Vagina (tissue), 2 donors: ENCODE measurements at regions not wholly inside any gene's neighbourhood (a gene's known extent, or its start where the extent isn't known, plus 50 kb on each side); places are given as distances from the start of the nearest gene placed in this dataset.

Experiments used
- DNase-seq, 2 donors: peaks; one replicate each; pipeline ENCODE4 v3.0.0-alpha.2; 2017; ENCODE audit errors: extremely low spot score in 2 of 2
- H3K27ac ChIP-seq: fragments of 200-600 bp; sonication (generic); one replicate; pipeline ENCODE4 v1.5.1; 2019
- H3K27me3 ChIP-seq: fragments of 200-600 bp; sonication (generic); one replicate; pipeline ENCODE4 v1.5.1; 2019
- H3K36me3 ChIP-seq, 2 donors: fragments of 200-600 bp; sonication (generic); one replicate each; pipeline ENCODE4 v1.5.1; 2017 to 2019
- H3K4me1 ChIP-seq: fragments of 200-600 bp; sonication (generic); one replicate; pipeline ENCODE4 v1.5.1; 2019
- H3K4me3 ChIP-seq, 2 donors: fragments of 200-600 bp; sonication (generic); 1 replicate in 1 of 2; 2 replicates in 1 of 2; pipeline ENCODE4 v1.5.1; 2016 to 2019
- H3K9me3 ChIP-seq: fragments of 200-600 bp; sonication (generic); one replicate; pipeline ENCODE4 v1.5.1; 2019
- POLR2A ChIP-seq, 2 donors: fragments of 450-650 bp; IDR thresholded peaks; one replicate each; pipeline ENCODE4 v1.6.1; 2017; ENCODE audit warnings: antibody characterized with exemption in 2 of 2, mild to moderate bottlenecking in 2 of 2, moderate library complexity in 2 of 2
- POLR2AphosphoS5 ChIP-seq, 2 donors: sonication (generic); formaldehyde crosslinking; IDR thresholded peaks; one replicate each; pipeline ENCODE4 v1.9.0; 2017; ENCODE audit warnings: antibody characterized with exemption in 2 of 2, mild to moderate bottlenecking in 2 of 2, low read depth in 1 of 2; ENCODE audit not compliant: insufficient read depth in 1 of 2
- intact Hi-C: fragments of 100-400 bp; cut with DNase I; formaldehyde crosslinking; loops from one replicate; pipeline ENCODE4 v1.15.1; 2023
- TF ChIP-seq, protein P1 (sequence below), 3 experiments: fragments of 450-650 bp in 2 of 3; fragments of 200-600 bp in 1 of 3; sonication (generic) in 1 of 3; IDR thresholded peaks; one replicate each; pipeline ENCODE4 v1.5.1; 2017 to 2019; ENCODE audit warnings: antibody characterized with exemption in 3 of 3, mild to moderate bottlenecking in 2 of 3, moderate library complexity in 2 of 3

DNA sequence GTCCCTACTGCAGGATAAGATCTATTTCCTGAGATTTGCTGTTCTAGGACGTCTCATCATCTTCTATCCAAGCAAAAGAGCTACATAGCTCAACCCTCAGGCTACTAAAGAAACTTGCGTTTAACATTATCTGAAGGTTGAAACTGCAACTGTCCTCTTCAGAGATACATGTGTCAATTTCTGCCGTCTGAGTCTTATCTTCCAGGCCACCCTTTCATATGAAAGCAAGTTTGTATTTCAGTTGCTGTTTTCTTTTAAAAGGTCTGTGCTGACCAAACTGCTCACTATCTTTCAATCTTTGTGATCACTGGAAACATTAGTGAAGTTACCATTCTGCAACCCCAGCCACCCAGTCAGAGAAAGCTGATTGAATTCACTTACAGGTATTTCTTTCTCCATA lies 108.6 kb upstream of the RAB3GAP2 start:
- intact Hi-C loops = no loop called here
- TF ChIP-seq POLR2AphosphoS5 (IDR thresholded peaks at IDR 0.05; ENCODE audit: insufficient read depth in 1 of 2, low read depth in 1 of 2) (no peak), POLR2A (IDR thresholded peaks at IDR 0.05) (no peak)

DNA sequence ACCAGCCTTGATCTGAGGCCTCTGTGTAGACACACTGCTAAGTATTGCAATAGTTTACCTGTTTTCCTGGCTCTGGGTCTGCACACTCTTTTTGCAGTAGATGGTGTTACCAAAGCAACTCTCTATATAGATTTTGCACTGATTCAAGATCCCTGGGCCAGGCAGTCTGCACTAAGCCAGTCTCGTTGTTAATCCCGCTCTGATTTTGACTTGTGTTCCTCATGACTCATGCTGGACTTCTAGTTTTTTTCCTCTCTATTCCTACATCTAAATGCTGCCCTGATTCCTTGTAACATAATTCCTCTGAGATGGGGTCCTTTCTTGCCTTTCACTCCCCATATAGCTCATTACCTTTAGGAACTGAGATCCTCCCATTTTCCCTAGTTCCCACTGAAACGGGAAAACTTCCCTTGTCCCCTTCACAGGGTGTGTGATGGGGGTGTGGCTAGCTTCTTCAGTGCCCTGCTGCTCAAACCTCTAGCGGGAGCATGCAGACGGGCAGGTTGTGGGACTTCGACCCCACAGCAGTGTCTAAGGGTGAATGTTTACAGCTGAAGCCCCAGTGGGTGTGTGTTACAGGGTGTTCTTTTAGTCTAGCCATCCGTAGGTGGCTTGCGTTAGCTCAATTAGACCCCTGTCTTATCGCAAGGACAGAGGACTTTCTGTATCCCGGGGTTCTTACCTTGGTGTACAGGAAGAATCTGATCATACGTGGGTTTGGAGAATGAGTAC lies 106.5 kb upstream of the RAB3GAP2 start:
- H3K36me3 ChIP-seq = no peaks in the 10 kb centered on the region
- H3K9me3 ChIP-seq = no peaks in the 10 kb centered on the region
- no peak for DNase-seq
- H3K27ac ChIP-seq = no peak overlapping the region
- intact Hi-C loops = no loop called here
- no peaks in the 10 kb centered on the region for H3K4me1 ChIP-seq
- H3K4me3 ChIP-seq = no peak overlapping the region
- H3K27me3 ChIP-seq = no peaks in the 10 kb centered on the region
- TF ChIP-seq POLR2AphosphoS5 (IDR thresholded peaks at IDR 0.05; ENCODE audit: insufficient read depth in 1 of 2, low read depth in 1 of 2) (no peak), POLR2A (IDR thresholded peaks at IDR 0.05) (no peak)
- TF ChIP-seq, protein P1, sequence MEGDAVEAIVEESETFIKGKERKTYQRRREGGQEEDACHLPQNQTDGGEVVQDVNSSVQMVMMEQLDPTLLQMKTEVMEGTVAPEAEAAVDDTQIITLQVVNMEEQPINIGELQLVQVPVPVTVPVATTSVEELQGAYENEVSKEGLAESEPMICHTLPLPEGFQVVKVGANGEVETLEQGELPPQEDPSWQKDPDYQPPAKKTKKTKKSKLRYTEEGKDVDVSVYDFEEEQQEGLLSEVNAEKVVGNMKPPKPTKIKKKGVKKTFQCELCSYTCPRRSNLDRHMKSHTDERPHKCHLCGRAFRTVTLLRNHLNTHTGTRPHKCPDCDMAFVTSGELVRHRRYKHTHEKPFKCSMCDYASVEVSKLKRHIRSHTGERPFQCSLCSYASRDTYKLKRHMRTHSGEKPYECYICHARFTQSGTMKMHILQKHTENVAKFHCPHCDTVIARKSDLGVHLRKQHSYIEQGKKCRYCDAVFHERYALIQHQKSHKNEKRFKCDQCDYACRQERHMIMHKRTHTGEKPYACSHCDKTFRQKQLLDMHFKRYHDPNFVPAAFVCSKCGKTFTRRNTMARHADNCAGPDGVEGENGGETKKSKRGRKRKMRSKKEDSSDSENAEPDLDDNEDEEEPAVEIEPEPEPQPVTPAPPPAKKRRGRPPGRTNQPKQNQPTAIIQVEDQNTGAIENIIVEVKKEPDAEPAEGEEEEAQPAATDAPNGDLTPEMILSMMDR (IDR thresholded peaks at IDR 0.05) = no peak

More for the DNA sequence above, 108.6 kb upstream of the RAB3GAP2 start:
- no peak for DNase-seq
- H3K27ac ChIP-seq = no peak overlapping the region
- H3K9me3 ChIP-seq = no peaks in the 10 kb centered on the region
- no peak overlapping the region for H3K4me3 ChIP-seq
- H3K36me3 ChIP-seq = no peaks in the 10 kb centered on the region
- H3K4me1 ChIP-seq = no peaks in the 10 kb centered on the region
- H3K27me3 ChIP-seq = no peaks in the 10 kb centered on the region

DNA sequence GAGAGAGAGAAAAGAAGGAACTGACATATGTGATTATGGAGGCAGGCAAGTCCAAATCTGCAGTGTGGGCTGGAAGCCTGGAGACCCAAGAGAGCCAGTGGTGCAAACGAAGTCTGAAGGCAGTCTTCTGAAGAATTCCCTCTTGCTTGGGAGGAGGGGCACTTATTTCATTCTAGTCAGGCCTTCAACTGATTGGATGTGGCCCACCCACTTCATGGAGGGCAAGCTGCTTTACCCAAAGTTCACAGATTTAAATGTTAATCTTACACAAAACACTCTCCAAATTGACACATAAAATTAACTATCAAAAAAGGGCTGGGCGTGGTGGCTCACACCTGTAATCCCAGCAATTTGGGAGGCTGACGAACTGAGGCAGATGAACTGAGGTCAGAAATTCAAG lies 103.5 kb upstream of the RAB3GAP2 start:
- no peaks in the 10 kb centered on the region for H3K36me3 ChIP-seq
- H3K27me3 ChIP-seq = no peaks in the 10 kb centered on the region
- no peak for TF ChIP-seq POLR2AphosphoS5 (IDR thresholded peaks at IDR 0.05; ENCODE audit: insufficient read depth in 1 of 2, low read depth in 1 of 2)
- H3K27ac ChIP-seq = no peak overlapping the region
- no peaks in the 10 kb centered on the region for H3K9me3 ChIP-seq
- intact Hi-C loops = no loop called here
- no peak for DNase-seq
- H3K4me3 ChIP-seq = no peak overlapping the region
- H3K4me1 ChIP-seq = peaks cover 3% of the 10 kb centered on the region

DNA sequence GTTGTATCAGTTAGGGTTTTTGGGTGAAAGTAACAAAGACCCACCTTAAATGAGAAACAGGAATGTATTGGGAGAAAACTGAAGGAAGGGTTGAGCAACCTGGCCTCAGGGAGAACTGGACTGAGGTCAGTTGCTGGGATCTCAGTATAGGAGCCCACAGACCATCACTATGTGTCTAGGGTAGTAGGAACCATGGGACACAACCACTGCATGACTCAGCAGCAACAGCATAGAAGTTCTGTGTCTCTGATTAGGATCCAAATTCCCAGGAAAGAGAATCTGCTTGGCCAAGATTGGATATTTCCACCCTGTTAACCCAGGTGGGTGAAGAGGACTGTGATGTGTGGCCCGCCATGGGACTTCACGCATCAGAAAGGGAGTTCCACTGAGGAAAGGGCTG lies 102.2 kb upstream of the RAB3GAP2 start:
- no peak for DNase-seq
- no peak overlapping the region for H3K27ac ChIP-seq
- no peaks in the 10 kb centered on the region for H3K27me3 ChIP-seq
- intact Hi-C loops = no loop called here
- no peaks in the 10 kb centered on the region for H3K36me3 ChIP-seq
- H3K4me3 ChIP-seq = no peak overlapping the region
- TF ChIP-seq, protein P1 (IDR thresholded peaks at IDR 0.05) = no peak
- no peak for TF ChIP-seq POLR2A (IDR thresholded peaks at IDR 0.05)
- TF ChIP-seq POLR2AphosphoS5 (IDR thresholded peaks at IDR 0.05; ENCODE audit: insufficient read depth in 1 of 2, low read depth in 1 of 2) = no peak
- H3K4me1 ChIP-seq = peaks cover 15% of the 10 kb centered on the region
- H3K9me3 ChIP-seq = no peaks in the 10 kb centered on the region

DNA sequence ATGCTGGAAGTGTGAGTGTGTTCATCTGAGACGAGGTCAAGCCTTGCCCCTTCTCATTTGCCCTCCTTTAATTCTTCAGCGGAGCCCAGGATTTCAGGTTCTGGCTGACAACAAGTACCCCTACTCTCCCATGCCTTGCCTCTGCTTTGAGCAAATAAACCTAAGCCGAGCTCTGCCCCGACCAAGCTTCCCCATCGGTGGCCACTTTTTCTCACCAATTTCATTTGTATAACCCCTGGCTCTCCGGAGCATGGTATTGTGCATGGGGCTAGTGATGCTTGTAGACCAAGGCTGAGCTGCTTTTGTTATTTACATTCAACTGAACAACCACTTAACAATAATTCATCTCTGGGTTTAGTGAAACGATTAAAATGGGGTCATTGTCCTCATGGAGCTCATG lies 100.2 kb upstream of the RAB3GAP2 start:
- Histone ChIP-seq H3K27ac (no peak overlapping the region), H3K27me3 (no peaks in the 10 kb centered on the region), H3K4me1 (peaks cover 26% of the 10 kb centered on the region), H3K4me3 (no peak overlapping the region), H3K9me3 (no peaks in the 10 kb centered on the region), H3K36me3 (no peaks in the 10 kb centered on the region)
- DNase-seq = peak in 1 of 2 donors; percentile 58
- intact Hi-C loops = no loop called here
- TF ChIP-seq, protein P1 (IDR thresholded peaks at IDR 0.05) = no peak
- no peak for TF ChIP-seq POLR2A (IDR thresholded peaks at IDR 0.05)
- no peak for TF ChIP-seq POLR2AphosphoS5 (IDR thresholded peaks at IDR 0.05; ENCODE audit: insufficient read depth in 1 of 2, low read depth in 1 of 2)

DNA sequence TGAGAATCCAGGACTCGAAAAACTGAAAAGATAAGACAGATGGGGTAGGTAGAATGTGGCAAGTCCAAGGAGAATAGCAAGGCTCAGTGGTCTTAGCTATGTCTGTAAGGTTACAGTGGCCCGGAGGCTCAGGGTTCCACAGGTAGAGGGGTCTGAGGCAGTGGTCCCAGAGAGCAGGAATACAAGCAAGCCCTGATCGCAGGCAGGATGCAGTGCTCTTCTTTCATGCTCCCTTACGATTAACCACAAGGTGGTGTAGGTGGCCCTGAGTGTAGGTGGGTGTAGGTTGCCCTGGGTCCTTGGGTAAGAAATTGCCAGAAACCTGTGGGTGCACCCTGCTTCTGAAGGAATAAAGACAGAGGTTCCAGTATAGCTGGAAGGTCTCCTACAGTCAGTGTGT lies 99.1 kb upstream of the RAB3GAP2 start:
- Histone ChIP-seq H3K4me1 (peaks cover 26% of the 10 kb centered on the region), H3K9me3 (no peaks in the 10 kb centered on the region), H3K36me3 (no peaks in the 10 kb centered on the region), H3K27ac (no peak overlapping the region), H3K4me3 (no peak overlapping the region), H3K27me3 (no peaks in the 10 kb centered on the region)
- intact Hi-C loops = no loop called here
- no peak for TF ChIP-seq POLR2A (IDR thresholded peaks at IDR 0.05)
- TF ChIP-seq, protein P1 (IDR thresholded peaks at IDR 0.05) = no peak
- TF ChIP-seq POLR2AphosphoS5 (IDR thresholded peaks at IDR 0.05; ENCODE audit: insufficient read depth in 1 of 2, low read depth in 1 of 2) = no peak
- DNase-seq = peak in 1 of 2 donors; percentile 70
